GM21576 (cell line): ENCODE measurements at regions not wholly inside any gene's neighbourhood (a gene's known extent, or its start where the extent isn't known, plus 50 kb on each side); places are given as distances from the start of the nearest gene placed in this dataset.
"Not testable (repeated sequence)": the region's sequence is repeated elsewhere in the genome, so short reads cannot be mapped to it uniquely, and the experiment has no call there.

Experiments
- ATAC-seq: cut with Tn5 transposase; IDR thresholded peaks from one replicate; pipeline ENCODE4 v1.9.1; 2021; ENCODE audit warnings: mild to moderate bottlenecking, moderate library complexity; ENCODE audit not compliant: unreplicated experiment

DNA sequence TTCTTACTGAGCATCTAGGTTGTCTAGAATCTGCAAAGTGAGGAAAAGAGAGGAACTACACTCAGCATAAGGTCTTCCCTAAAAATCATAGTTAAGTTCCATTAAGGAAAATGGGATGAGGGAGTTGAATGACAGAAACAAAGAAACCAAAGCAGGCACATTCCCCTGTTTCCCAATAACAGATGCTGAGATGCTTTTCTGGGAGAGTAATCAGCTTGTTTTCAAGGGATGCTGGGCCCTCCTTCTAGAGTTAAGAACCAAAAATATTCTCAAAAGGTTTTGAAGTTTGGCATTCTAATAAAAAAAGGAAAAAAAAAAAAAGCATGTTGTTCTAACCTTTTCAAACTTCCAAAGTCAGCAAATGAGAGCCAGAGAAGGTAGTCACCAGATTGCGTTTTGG lies 105.2 kb upstream of the ZNF648 start:
- ATAC-seq, result no peak

DNA sequence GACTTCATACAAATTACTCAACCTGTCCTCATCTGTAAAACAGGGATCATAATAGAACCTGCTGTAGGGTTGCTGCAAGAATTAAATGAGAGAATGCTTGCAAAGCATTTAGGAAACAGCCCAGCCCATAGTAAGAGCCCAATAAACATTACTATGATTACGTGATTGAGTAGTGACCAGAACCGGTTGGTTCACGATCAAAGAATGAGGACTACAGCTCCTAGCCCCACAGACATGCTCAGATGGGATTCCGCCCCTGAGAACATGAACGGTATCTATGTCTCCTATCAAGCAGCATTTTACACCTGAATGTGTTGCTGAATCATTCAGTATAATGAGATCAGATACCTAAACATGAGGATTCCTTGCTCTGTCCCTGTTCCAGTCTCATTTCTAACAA lies 104.8 kb upstream of the ZNF648 start:
- ATAC-seq, result no peak

GRCh38 chr1:182164273-182164672 lies 102.8 kb upstream of the ZNF648 start:
- no peak for ATAC-seq

DNA sequence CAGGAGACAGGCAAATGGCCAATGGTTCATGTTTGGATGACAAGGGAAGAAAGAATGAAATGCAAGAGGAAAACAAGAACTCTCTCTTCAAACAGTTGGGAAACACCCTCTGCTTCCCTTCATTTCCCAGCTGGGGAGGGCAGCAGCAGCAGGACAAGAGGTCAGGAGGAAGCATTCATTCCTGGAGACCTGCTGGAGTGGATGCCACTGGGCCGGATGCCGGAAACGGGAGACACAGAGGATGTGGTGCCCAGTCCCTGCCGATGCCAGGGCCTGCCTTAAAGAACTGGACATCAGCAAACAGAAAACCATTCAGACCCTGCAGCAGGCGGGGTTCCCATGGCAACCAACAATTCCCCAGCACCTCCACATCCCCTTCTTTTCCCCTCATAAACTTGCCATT lies 102.3 kb upstream of the ZNF648 start:
- no peak for ATAC-seq

GRCh38 chr1:182159443-182159842 lies 97.9 kb upstream of the ZNF648 start:
- ATAC-seq, result no peak

DNA sequence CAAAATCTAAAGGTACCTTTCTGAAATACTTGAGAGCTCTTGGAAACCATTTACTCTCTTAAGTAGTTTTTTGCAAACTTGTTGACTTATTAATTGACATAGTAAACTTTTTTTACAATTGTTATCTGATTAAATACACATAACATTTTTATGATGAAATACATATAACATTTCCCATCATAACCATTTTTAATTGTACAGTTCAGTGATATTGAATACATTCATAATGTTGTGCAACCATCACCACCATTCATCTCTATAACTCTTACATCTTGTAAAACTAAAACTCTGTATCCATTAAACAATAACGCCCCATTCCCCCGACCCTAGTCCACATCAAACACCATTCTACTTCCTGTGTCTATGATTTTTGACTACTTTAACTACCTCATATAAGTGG lies 95.7 kb upstream of the ZNF648 start:
- ATAC-seq, result no peak

- ATAC-seq, result not testable (repeated sequence)
Observed at GRCh38 chr1:182154425-182154824, 92.9 kb upstream of the ZNF648 start.

GRCh38 chr1:182149411-182149965 lies 88.0 kb upstream of the ZNF648 start:
- no peak for ATAC-seq

GRCh38 chr1:182147951-182148350 lies 86.4 kb upstream of the ZNF648 start:
- no peak for ATAC-seq

DNA sequence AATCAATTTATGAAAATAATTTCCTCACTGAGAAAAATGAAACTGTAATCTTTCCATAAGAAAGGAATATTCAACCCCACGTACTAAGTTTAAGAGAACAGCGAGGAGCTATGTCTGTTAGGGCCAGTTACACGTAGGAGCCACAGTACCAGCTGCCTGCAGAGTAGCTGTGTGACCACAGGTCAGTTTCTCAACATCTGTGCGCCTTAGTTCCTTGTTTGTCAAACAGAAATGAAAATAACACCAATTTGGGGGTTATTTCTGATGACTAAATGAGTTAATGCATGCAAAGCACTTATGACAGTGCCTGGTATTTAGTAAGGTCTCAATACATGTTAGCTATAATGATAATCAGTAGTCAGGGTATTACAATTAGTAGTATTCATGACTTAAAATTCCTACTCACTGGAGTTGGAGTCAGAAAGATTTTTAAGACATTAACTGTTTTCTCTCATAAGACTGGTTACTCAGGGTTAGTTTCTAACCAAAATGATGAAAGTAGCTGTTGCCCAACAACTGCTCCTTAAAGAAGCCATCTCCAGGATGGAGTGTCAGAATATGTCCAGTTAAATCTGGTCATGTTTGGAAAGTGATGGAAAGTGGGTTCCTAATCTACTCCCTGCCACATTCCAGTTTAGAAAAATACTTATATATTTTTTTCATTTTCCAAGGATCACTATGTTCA lies 85.8 kb upstream of the ZNF648 start:
- ATAC-seq, result peak; percentile 94

DNA sequence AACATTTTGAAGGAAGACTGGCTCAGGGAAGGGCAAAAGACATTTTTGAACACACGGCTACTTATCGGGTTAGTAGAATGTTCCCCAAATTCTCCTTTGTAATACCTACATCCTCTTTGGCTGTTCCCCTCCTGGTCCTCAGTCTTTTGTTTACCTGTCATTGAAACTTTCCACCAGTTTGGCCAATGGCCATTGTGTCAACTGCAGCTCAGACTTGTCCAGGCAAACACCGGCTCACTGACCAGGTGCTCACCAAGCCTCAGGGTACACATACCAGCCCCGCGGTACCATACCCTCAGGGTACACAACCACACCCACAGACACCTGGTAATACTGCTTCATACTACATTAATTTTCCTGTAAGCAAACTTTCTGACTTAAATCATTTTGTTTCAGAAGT lies 84.8 kb upstream of the ZNF648 start:
- ATAC-seq, result no peak

- ATAC-seq, result no peak
Observed at GRCh38 chr1:182145441-182145840, 83.9 kb upstream of the ZNF648 start.

DNA sequence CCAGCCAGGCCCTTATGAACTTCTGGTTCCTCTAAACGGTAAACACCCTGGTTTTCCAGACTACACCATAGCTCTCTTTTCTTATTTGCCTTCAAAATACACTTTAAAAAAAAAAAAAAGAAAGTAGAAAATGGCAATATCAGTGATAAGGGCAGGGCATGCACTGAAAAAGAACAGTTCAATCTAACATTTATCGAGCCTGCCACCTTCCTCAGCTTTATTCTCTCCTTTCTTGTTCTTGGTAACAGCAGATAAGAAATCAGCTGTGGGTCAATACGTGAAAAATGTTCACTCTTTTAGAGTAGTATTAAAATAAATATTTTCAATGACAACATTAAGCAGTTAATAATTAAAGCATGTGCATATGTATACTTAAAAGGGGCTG lies 83.1 kb upstream of the ZNF648 start:
- no peak for ATAC-seq

DNA sequence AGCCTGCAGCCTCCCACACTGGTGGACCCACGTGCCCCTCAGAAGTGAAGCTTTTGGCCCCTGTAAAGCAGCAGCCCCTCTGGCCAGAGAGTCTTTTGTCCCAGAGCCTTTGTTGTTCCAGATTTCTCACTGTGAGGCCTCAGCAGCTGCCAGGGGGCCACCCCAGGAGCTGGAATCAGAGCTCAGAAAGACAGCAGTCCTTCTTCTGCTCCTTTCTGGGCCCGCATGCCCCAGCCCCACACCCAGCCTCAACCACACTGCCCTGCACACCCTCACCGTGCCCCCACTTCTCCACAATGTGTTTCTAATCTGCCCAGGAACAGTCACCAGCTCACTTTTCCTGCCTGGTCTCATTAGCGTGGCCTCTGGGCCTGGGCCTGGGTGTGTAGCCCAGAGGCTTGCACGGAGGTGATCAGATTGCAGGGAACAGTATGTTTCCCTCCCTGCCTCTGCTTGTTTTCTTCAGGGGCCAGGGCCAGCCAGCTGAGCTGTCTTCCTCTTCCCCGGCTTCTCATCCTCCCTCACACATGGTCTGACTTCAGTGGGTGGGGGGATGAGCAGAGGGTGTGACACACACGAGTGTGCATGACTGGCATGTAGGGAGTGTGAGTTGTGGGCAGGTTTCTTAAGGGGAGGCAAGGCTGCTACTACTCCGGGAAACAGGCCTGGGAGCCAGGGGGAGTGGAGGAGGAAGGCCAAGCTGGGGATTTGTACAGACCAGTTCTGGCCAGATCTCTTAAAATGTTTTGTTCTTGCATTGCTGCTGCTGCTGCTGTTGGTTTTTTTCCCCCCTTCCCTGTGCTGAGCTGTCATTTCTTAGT lies 82.5 kb upstream of the ZNF648 start:
- no peak for ATAC-seq

GRCh38 chr1:182143154-182143657 lies 81.7 kb upstream of the ZNF648 start:
- ATAC-seq, result no peak

DNA sequence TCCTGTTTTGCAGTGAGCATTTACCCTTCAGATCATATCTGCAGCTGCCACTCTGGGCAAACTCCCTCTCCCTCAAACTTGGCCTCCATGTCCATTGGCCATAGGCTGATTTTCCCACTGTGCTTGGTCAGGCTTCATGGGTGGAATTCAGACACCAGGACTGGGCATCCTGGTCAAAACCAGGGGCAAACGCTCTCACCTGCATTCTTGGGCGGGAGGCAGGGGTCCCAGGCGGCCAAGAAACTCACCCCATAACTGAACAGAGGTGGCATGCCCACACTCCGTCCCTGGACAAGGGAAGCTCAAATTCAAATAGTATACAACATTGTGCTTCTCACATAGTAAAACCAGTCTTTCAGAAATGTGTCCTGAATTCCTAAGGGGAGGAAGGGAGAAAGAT lies 81.1 kb upstream of the ZNF648 start:
- ATAC-seq, result no peak

DNA sequence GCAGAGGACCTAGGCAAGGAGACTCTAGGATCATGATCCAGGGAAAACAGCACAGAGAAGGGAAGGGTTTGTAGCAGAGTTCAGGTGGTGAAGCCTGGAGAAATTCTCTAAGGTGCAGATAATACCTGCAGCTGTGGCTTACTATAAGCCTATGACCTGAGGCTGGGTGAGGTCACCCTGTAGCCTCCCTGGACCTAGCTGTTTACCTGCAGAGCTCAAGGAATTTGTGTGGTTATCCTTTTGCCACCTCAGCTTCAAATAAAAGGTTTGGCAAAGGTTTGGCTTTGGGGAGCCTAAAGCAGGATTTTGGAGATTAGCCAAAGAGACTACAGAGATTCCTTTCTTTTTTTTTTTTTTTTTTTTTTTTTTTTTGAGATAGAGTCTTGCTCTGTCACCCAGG lies 79.5 kb upstream of the ZNF648 start:
- ATAC-seq, result no peak

- ATAC-seq, result no peak
Observed at GRCh38 chr1:182139496-182139895, 78.0 kb upstream of the ZNF648 start.

GRCh38 chr1:182137546-182137945 lies 76.0 kb upstream of the ZNF648 start:
- ATAC-seq, result no peak

DNA sequence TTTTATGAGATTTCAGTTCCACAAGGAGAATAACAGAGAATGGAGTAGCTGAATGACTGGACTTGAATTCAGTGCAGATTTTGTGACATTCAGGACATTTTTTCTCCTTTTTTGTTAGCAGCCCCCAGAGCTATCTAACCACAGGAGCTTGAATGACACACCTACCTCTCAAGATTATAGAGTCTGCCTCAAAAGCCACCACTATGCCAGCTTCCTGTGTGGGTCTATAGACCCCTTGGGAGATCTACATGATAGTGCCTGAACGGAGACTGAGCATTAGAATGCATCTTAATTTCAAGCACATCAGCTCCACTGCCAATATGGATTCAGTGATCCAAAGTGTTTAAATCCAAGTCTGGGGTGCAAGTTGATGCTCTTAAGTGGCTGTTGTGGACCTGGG lies 74.4 kb upstream of the ZNF648 start:
- ATAC-seq, result no peak

- no peak for ATAC-seq
Observed at GRCh38 chr1:182134257-182134656, 72.7 kb upstream of the ZNF648 start.

- ATAC-seq, result no peak
Observed at GRCh38 chr1:182133181-182133580, 71.7 kb upstream of the ZNF648 start.
